ENCODE measurements at regions not wholly inside any gene's neighbourhood (a gene's known extent, or its start where the extent isn't known, plus 50 kb on each side); places are given as distances from the start of the nearest gene placed in this dataset.

DNA sequence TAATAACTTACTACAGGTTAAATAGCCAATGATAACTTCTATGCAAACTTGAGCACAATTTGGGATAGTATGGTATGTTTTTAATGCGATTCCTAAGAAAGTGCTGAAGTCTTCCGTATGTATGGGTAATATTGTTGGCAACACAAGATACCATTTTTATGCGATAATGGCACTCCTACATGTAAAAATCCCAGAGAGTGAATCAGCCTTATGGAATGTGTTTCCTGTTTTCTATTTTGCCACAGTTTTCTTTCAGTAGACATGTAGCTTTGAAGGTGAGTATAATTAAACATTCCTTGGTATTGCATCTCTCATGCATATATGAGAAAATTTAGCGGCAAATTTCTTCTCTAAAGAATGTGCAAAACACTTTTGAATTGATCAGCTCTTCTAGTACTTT, 396.8 kb upstream of the AZI2 start:
- TF ChIP-seq POLR2AphosphoS5 (IDR thresholded peaks at IDR 0.05; ENCODE audit: borderline replicate concordance, low read depth, low read length), result no peak
- no peak for TF ChIP-seq EZH2 (IDR thresholded peaks at IDR 0.05)
- TF ChIP-seq FOXP2 (optimal IDR thresholded peaks at IDR 0.05; ENCODE audit: control extremely low read depth, extremely low read length, insufficient read depth), result no peak

All from SK-N-MC (cell line).